Thymus (tissue), 11 donors: ENCODE measurements at regions not wholly inside any gene's neighbourhood (a gene's known extent, or its start where the extent isn't known, plus 50 kb on each side); places are given as distances from the start of the nearest gene placed in this dataset.
"Not testable (repeated sequence)": the region's sequence is repeated elsewhere in the genome, so short reads cannot be mapped to it uniquely, and the experiment has no call there.

Source experiments
- DNase-seq, 9 donors: peaks; one replicate each; pipeline ENCODE4 v3.0.0-alpha.2; 2013; ENCODE audit warnings: low spot score in 9 of 9, low read depth in 6 of 9, missing footprints in 1 of 9
- H3K27ac ChIP-seq, 2 donors: one replicate each; pipeline ENCODE4 v1.5.1; 2013; ENCODE audit warnings: control low read depth in 1 of 2, low read depth in 1 of 2, low read length in 1 of 2, mild to moderate bottlenecking in 1 of 2, moderate library complexity in 1 of 2
- H3K27me3 ChIP-seq, 2 donors: one replicate each; pipeline ENCODE4 v1.5.1; 2013; ENCODE audit warnings: low read length in 1 of 2; ENCODE audit not compliant: control insufficient read depth in 2 of 2, insufficient read depth in 1 of 2
- H3K36me3 ChIP-seq, 2 donors: one replicate each; pipeline ENCODE4 v1.5.1; 2013; ENCODE audit warnings: low read length in 1 of 2, mild to moderate bottlenecking in 1 of 2, moderate library complexity in 1 of 2; ENCODE audit not compliant: control insufficient read depth in 2 of 2, insufficient read depth in 2 of 2
- H3K4me1 ChIP-seq, 2 donors: one replicate each; pipeline ENCODE4 v1.5.1; 2013; ENCODE audit warnings: low read length in 2 of 2; ENCODE audit not compliant: control insufficient read depth in 2 of 2, insufficient read depth in 2 of 2
- H3K4me3 ChIP-seq, 2 donors: one replicate each; pipeline ENCODE4 v1.5.1; 2013; ENCODE audit warnings: low read length in 2 of 2, control low read depth in 1 of 2, mild to moderate bottlenecking in 1 of 2
- H3K9me3 ChIP-seq, 2 donors: one replicate each; pipeline ENCODE4 v1.5.1; 2013; ENCODE audit warnings: low read length in 1 of 2, mild to moderate bottlenecking in 1 of 2; ENCODE audit not compliant: control insufficient read depth in 2 of 2, insufficient read depth in 1 of 2
- WGBS: extraction: QIAGEN DNeasy Blood & Tissue Kit; methylation state at CpG from one replicate; pipeline ENCODE4 v1.1.7; 2013; 5-methylcytosine and 5-hydroxymethylcytosine counted together
- donor health status: healthy.

DNA sequence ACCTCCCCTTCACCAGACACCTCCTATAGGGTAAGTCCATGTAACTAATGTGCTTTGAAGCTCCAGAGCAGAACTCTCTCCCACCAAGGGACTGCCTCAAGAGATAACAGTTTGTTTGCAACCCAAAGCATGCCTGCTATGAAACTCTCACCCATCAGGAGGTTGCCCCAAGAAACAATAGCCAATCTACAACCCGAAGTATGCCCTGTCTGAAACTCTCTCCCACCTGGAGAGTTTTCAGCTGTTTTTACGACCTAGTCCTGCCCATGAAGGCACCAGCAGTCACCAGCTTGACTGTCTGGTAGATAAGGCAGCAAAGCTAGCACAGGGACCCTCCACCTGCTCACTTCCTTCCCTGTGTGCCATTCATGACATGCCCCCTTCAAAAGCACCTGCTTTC, 533.9 kb upstream of the CRIM1 start:
- H3K27me3 ChIP-seq: no peaks in the 10 kb centered on the region
- DNase-seq: no peak
- H3K27ac ChIP-seq: no peak overlapping the region
- H3K4me1 ChIP-seq: no peaks in the 10 kb centered on the region
- no peak overlapping the region for H3K4me3 ChIP-seq
- WGBS: 42% methylated on average over 2 of the region's 2 CpGs
- H3K9me3 ChIP-seq: no peaks in the 10 kb centered on the region
- no peaks in the 10 kb centered on the region for H3K36me3 ChIP-seq

DNA sequence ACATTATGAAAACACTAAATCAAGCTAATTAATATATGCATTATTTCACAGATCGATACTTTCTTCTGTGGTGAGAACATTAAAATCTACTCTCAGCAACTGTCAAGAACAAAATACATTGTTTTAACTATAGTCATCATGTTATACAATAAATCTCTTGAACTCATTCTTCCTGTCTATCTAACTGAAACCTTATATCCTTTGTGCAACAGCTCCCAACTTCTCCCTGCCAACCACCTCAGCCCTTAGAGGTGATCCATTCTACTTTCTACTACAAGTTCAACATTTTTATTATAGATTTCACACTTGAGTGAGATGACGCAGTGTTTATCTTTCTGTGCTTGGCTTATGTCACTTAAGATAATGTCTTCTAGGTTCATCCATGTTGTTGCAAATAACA, 535.2 kb upstream of the CRIM1 start:
- H3K36me3 ChIP-seq: no peaks in the 10 kb centered on the region
- no peaks in the 10 kb centered on the region for H3K9me3 ChIP-seq
- no peak overlapping the region for H3K4me3 ChIP-seq
- no peak overlapping the region for H3K27ac ChIP-seq
- no peak for DNase-seq
- 92% methylated on average over 2 of the region's 2 CpGs for WGBS
- H3K27me3 ChIP-seq: no peaks in the 10 kb centered on the region
- no peaks in the 10 kb centered on the region for H3K4me1 ChIP-seq

DNA sequence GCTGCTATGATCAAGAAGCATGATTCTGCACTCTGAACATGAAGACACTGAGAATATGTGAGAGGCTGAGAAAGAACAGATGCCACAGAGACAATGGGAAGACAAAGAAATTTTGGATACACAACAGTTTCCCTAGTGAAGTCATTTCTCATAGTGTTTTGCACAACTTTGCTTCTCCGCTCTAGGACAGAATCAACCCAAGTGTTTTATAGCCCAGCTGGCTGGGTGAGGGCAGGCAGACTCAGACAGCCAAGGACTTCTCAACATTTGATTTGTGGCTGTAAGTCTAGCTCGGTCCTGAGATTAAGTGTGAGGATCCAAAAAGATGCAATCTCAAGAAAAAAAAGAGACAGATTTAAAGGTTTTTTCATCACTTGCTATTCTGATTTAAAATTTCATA, 536.5 kb upstream of the CRIM1 start:
- no peaks in the 10 kb centered on the region for H3K27me3 ChIP-seq
- no peak overlapping the region for H3K4me3 ChIP-seq
- DNase-seq: no peak
- H3K27ac ChIP-seq: no peak overlapping the region
- 76% methylated on average over 2 of the region's 2 CpGs for WGBS
- H3K4me1 ChIP-seq: no peaks in the 10 kb centered on the region
- H3K9me3 ChIP-seq: no peaks in the 10 kb centered on the region
- H3K36me3 ChIP-seq: no peaks in the 10 kb centered on the region

DNA sequence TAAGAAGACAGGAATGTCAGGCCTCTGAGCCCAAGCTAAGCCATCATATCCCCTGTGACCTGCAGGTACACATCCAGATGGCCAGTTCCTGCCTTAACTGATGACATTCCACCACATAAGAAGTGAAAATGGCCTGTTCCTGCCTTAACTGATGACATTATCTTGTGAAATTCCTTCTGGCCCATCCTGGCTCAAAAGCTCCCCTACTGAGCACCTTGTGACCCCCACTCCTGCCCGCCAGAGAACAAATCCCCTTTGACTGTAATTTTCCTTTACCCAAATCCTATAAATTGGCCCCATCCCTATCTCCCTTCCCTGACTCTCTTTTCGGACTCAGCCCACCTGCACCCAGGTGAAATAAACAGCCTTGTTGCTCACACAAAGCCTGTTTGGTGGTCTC, 537.2 kb upstream of the CRIM1 start:
- not testable (repeated sequence) for H3K27ac ChIP-seq, H3K4me3 ChIP-seq, H3K4me1 ChIP-seq, H3K36me3 ChIP-seq, H3K9me3 ChIP-seq, H3K27me3 ChIP-seq, DNase-seq
- 89% methylated on average over 2 of the region's 2 CpGs for WGBS

DNA sequence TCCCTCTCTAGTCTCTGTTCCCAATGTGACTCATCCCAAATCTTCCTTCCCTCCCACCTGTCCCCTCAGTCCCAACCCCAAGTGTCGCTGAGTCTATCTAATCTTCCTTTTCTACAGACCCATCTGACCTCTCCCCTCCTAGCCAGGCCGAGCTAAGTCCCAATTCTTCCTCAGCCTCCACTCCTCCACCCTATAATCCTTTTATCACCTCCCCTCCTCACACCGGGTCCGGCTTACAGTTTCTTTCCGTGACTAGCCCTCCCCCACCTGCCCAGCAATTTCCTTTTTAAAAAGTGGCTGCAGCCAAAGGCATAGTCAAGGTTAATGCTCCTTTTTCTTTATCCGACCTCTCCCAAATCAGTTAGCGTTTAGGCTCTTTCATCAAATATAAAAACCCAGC, 541.0 kb upstream of the CRIM1 start:
- H3K27ac ChIP-seq, H3K4me1 ChIP-seq, DNase-seq, H3K4me3 ChIP-seq, H3K27me3 ChIP-seq, H3K36me3 ChIP-seq, H3K9me3 ChIP-seq: not testable (repeated sequence)
- 71% methylated on average over 7 of the region's 7 CpGs for WGBS

DNA sequence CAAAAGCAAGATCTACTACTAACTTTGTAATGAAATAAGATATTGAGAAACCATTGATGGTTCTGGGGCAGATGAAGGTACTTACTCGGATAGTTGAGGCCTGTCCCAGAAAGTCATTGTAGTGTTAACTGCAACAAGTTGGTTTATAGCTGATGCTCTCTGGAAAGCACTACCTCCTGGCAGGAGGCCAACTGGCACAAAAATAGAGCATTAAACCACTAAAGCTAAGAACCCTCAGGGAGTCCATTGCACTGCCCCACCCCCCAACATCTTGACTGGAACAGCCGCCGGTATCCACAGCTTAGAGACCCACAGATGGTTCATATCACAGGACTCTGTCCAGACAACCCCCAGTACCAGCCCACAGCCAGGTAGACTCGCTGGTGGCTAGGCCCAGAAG, 552.5 kb upstream of the CRIM1 start:
- H3K36me3 ChIP-seq: no peaks in the 10 kb centered on the region
- H3K9me3 ChIP-seq: peaks cover 0 to 8% of the 10 kb centered on the region in 2 donors
- DNase-seq: no peak
- no peak overlapping the region for H3K4me3 ChIP-seq
- H3K4me1 ChIP-seq: no peaks in the 10 kb centered on the region
- WGBS: 88% methylated on average over 4 of the region's 4 CpGs
- H3K27me3 ChIP-seq: no peaks in the 10 kb centered on the region
- no peak overlapping the region for H3K27ac ChIP-seq

DNA sequence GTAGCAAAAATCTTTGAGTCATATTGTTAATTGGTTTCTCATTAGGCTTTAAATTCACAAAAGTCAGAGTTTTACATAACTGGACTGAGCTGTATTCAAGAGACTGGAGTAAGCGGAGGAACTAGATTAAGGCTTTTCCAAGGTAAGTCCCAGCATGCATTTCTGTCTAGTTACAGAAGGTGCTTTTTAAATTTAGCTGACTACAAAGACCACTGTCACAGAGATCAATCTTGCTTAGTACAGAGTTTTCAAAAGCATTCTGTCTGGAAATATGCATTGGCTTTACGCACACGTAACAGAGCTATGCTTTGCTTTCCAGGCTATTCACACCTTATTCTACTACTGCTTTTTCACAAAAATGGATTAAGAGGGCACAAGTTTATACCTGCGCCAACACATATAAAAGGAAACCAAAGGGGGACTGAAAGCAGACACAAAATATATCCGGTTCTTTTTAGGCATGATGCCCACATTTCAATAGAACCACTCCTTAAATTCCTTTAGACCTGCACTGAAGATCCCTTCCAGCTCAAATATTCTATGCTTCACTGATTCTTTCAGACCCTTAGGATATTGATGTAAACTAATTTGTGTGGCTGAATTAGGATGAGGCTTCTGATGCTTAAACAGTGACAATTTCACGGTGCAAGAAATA, 560.7 kb upstream of the CRIM1 start:
- no peak for DNase-seq
- 94% methylated on average over 6 of the region's 6 CpGs for WGBS
- Histone ChIP-seq H3K27ac (no peak overlapping the region), H3K9me3 (peaks cover 0 to 6% of the 10 kb centered on the region in 2 donors), H3K4me1 (no peaks in the 10 kb centered on the region), H3K4me3 (no peak overlapping the region), H3K36me3 (no peaks in the 10 kb centered on the region), H3K27me3 (no peaks in the 10 kb centered on the region)

DNA sequence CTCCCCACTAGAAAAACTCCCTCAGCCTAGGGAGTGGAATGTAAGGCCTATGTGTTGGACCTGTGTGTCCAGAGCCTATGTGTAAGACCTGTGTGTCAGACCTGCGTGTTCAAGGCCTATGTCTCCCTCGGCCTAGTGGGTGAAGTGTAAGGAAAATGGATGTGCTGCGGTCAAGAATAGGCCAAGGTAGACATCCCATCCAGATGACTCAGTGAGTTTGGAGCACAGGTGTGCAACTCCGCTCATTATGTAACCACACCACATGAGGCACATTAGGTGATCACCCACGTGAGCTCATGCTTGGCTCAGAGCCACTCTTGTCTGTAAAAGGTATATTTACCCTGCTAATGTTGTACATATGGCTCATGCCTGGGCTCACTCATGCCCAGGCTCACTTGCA, 565.3 kb upstream of the CRIM1 start:
- H3K36me3 ChIP-seq: no peaks in the 10 kb centered on the region
- DNase-seq: no peak
- H3K27ac ChIP-seq: no peak overlapping the region
- no peaks in the 10 kb centered on the region for H3K4me1 ChIP-seq
- 95% methylated on average over 5 of the region's 5 CpGs for WGBS
- H3K27me3 ChIP-seq: no peaks in the 10 kb centered on the region
- peaks cover 0 to 8% of the 10 kb centered on the region in 2 donors for H3K9me3 ChIP-seq
- H3K4me3 ChIP-seq: no peak overlapping the region

DNA sequence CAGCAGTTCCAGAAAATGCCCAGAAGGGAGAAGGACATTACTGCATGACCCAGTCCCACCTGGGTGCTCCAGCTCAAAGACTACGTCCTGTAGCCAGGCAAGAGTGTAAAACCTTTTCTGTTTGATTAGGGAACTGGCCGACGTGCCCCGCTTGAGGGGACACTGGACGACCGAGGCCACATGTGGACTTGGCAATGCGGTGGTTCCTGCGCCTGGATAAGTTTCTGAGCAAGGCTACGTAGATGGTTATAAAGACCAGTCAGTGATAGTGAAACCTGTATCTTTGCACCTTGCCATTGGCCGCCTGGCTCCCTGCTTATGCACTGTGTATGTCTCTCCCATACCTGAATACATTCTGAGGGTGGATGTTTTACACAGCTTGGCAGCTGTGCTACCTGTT, 567.0 kb upstream of the CRIM1 start:
- no peak overlapping the region for H3K4me3 ChIP-seq
- H3K27me3 ChIP-seq: no peaks in the 10 kb centered on the region
- peaks cover 0 to 8% of the 10 kb centered on the region in 2 donors for H3K9me3 ChIP-seq
- 97% methylated on average over 10 of the region's 10 CpGs for WGBS
- no peaks in the 10 kb centered on the region for H3K4me1 ChIP-seq
- H3K36me3 ChIP-seq: no peaks in the 10 kb centered on the region
- H3K27ac ChIP-seq: no peak overlapping the region
- DNase-seq: no peak
